ENCODE measurements at regions not wholly inside any gene's neighbourhood (a gene's known extent, or its start where the extent isn't known, plus 50 kb on each side); places are given as distances from the start of the nearest gene placed in this dataset.
"Not testable (repeated sequence)": the region's sequence is repeated elsewhere in the genome, so short reads cannot be mapped to it uniquely, and the experiment has no call there.

DNA sequence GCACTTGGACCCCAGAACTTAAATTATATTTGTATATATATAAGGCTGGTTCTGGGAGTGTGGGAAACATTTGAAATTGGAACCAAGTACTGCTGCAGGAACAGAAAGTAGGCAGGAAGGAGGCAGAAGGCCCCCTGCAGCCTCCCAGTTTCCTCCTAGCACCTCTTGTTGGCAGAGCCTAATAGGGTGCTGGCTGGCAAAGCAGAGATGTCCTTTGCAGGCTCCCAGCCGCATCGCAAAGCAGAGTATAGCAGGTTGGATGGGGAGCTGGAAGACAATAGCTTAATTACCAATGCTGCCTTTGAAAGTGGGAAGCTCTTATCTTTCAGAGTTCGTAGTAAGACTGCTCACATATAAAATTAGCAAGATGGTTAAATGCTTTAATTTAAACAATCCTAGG is 370.8 kb upstream of the C11orf87 start:
- Histone ChIP-seq H3K4me3 (ENCODE audit: low read depth, low read length) (no peak overlapping the region), H3K36me3 (ENCODE audit: control insufficient read depth, insufficient read depth, low read length) (no peaks in the 10 kb centered on the region), H3K27me3 (ENCODE audit: control insufficient read depth, insufficient read depth, low read length) (no peaks in the 10 kb centered on the region)
- ChIA-PET POLR2A (no interaction called here), CTCF (no interaction called here)
- TF ChIP-seq, protein P1, sequence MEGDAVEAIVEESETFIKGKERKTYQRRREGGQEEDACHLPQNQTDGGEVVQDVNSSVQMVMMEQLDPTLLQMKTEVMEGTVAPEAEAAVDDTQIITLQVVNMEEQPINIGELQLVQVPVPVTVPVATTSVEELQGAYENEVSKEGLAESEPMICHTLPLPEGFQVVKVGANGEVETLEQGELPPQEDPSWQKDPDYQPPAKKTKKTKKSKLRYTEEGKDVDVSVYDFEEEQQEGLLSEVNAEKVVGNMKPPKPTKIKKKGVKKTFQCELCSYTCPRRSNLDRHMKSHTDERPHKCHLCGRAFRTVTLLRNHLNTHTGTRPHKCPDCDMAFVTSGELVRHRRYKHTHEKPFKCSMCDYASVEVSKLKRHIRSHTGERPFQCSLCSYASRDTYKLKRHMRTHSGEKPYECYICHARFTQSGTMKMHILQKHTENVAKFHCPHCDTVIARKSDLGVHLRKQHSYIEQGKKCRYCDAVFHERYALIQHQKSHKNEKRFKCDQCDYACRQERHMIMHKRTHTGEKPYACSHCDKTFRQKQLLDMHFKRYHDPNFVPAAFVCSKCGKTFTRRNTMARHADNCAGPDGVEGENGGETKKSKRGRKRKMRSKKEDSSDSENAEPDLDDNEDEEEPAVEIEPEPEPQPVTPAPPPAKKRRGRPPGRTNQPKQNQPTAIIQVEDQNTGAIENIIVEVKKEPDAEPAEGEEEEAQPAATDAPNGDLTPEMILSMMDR (IDR thresholded peaks at IDR 0.05; ENCODE audit: insufficient read depth, low read depth, low read length): no peak
- no peak for DNase-seq (ENCODE audit: low read depth)

DNA sequence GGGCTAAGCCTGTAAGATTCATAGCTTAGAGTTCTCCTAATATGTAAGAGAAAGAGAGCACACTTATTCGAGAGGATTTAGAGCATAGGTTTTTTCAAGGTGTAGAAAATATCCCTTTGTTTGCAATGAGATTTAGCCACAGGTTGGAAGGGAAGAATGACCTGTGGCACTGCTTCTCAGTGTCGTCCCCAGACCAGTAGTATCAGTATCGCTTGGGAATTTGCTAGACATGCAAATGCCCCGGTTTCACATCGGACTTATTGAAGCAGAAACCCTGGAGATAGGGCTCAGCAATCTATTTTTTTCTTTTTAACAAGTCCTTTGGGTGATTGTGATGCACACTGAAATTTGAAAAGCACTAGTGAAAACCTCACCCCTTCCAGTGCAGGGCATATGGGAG is 362.6 kb upstream of the C11orf87 start:
- ChIA-PET POLR2A (no interaction called here), CTCF (interaction anchor here (0.6 kb wide), 1 partner anchor 228 kb away, joined by 3 read pairs; no protein-coding TSS in a partner anchor)
- no peak for DNase-seq (ENCODE audit: low read depth)
- TF ChIP-seq, protein P1 (IDR thresholded peaks at IDR 0.05; ENCODE audit: insufficient read depth, low read depth, low read length): no peak
- no peak overlapping the region for H3K4me3 ChIP-seq (ENCODE audit: low read depth, low read length)
- no peaks in the 10 kb centered on the region for H3K36me3 ChIP-seq (ENCODE audit: control insufficient read depth, insufficient read depth, low read length)
- H3K27me3 ChIP-seq (ENCODE audit: control insufficient read depth, insufficient read depth, low read length): no peaks in the 10 kb centered on the region

DNA sequence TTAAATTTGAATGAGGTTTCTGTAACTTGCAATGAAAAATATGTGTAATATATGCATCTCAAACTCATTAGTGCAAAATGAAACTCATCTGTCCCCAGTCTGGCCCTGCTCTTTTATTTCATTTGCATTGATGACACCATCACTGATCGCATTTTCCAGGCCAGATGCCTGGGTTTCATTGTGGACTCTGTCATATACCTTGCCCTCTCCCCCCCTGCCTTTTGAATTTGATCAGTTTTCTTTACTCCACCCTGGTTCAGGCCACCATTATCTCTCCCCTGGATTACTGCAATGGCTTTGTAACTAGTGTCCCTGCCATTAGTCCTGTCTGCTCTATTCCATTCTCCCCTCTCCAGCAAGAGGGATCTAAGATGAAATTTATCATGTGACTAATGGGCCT is 360.6 kb upstream of the C11orf87 start:
- POLR2A ChIA-PET: no interaction called here
- no peaks in the 10 kb centered on the region for H3K27me3 ChIP-seq (ENCODE audit: control insufficient read depth, insufficient read depth, low read length)
- CTCF ChIA-PET: no interaction called here
- TF ChIP-seq, protein P1 (IDR thresholded peaks at IDR 0.05; ENCODE audit: insufficient read depth, low read depth, low read length): no peak
- no peak for DNase-seq (ENCODE audit: low read depth)
- H3K4me3 ChIP-seq (ENCODE audit: low read depth, low read length): no peak overlapping the region
- no peaks in the 10 kb centered on the region for H3K36me3 ChIP-seq (ENCODE audit: control insufficient read depth, insufficient read depth, low read length)

DNA sequence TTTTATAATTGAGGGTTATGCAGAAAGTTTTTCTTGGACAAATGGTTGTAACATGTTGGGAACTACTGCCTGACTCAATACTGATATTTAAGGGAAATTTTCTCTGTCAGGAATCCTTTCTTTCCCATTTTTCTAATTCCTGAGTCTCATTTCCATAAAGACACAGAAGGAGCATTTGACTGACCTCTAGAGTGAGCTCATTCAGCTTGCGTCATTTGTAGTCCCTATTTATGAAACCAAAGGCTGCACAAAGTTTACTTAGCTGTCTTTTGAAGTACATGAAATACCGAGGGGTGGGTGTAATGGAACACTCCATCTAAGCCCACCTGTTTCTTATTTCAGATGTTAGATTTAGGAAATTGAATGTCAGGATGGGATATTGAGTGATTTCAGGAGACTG is 359.5 kb upstream of the C11orf87 start:
- Histone ChIP-seq H3K36me3 (ENCODE audit: control insufficient read depth, insufficient read depth, low read length) (no peaks in the 10 kb centered on the region), H3K4me3 (ENCODE audit: low read depth, low read length) (no peak overlapping the region), H3K27me3 (ENCODE audit: control insufficient read depth, insufficient read depth, low read length) (peaks cover 1% of the 10 kb centered on the region; the same call in 1 of the 2 replicates)
- CTCF ChIA-PET: interaction anchor here (0.9 kb wide), 1 partner anchor 9 kb away, joined by 4 read pairs; no protein-coding TSS in a partner anchor
- TF ChIP-seq, protein P1 (IDR thresholded peaks at IDR 0.05; ENCODE audit: insufficient read depth, low read depth, low read length): no peak
- POLR2A ChIA-PET: no interaction called here
- peak; percentile 23 for DNase-seq (ENCODE audit: low read depth)

DNA sequence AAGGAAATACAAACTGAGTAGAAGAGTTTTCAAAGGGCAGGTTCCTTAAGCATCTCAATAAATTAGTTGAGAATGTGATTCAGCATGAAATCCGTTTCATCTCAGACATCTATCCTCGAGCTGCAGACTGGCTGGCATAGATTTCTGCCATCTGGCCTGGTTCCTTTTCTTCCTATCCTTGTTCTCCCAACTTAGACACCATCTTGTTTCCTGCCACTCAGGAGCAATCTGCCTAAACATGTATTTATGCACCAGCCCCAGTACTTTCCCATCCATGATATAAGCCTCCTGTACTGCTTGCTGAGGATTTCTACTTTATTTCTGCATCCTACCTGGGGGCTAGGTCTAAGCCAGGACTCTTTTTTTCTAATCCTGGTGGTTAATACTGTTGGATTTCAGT is 359.1 kb upstream of the C11orf87 start:
- ChIA-PET CTCF (interaction anchor here (0.7 to 0.9 kb wide), 3 partner anchors 9 to 39 kb away, joined by 3 to 4 read pairs (median 3); no protein-coding TSS in a partner anchor), POLR2A (no interaction called here)
- no peak for DNase-seq (ENCODE audit: low read depth)
- TF ChIP-seq, protein P1 (IDR thresholded peaks at IDR 0.05; ENCODE audit: insufficient read depth, low read depth, low read length): no peak
- peaks cover 1% of the 10 kb centered on the region; the same call in 1 of the 2 replicates for H3K27me3 ChIP-seq (ENCODE audit: control insufficient read depth, insufficient read depth, low read length)
- no peaks in the 10 kb centered on the region for H3K36me3 ChIP-seq (ENCODE audit: control insufficient read depth, insufficient read depth, low read length)
- H3K4me3 ChIP-seq (ENCODE audit: low read depth, low read length): no peak overlapping the region

DNA sequence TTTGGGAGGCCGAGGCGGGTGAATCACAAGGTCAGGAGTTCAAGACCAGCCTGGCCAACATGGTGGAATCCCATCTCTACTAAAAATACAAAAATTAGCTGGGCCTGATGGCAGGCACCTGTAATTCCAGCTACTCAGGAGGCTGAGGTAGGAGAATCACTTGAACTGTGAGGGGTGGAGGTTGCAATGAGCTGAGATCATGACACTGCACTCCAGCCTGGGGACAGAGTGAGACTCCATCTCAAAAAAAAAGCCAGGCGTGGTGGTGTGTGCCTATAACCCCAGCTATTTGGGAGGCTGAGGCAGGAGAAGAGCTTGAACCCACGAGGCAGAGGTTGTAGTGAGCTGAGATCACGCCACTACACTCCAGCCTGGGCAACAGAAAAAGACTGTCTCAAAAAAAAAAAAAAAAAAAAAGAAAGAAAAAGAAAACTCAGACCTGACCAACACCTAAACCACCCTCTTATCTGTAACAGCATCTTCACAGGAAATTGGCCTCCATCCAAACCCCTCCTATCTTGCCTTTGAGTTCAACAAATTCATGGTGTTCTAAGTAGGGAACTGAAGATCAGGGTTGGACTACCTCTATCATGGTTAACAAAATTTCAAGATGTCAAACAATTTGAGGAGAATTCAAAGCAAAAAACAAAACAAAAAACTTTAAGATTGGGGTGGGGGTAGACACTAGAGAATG is 357.2 kb upstream of the C11orf87 start:
- DNase-seq (ENCODE audit: low read depth); POLR2A ChIA-PET: not testable (repeated sequence)
- CTCF ChIA-PET: interaction anchor here (0.6 kb wide), 1 partner anchor 103 kb away, joined by 3 read pairs; no protein-coding TSS in a partner anchor

More for the DNA sequence above, 357.2 kb upstream of the C11orf87 start:
- not testable (repeated sequence) for H3K4me3 ChIP-seq (ENCODE audit: low read depth, low read length); H3K36me3 ChIP-seq (ENCODE audit: control insufficient read depth, insufficient read depth, low read length); H3K27me3 ChIP-seq (ENCODE audit: control insufficient read depth, insufficient read depth, low read length)

Data from BJ (cell line).